Upper lobe of left lung (tissue), 6 donors: ENCODE measurements at regions not wholly inside any gene's neighbourhood (a gene's known extent, or its start where the extent isn't known, plus 50 kb on each side); places are given as distances from the start of the nearest gene placed in this dataset.

Source experiments
- ATAC-seq, 2 donors: fragments of 200-7000 bp; cut with Tn5 transposase; one replicate each; pipeline ENCODE4 v1.9.1; 2022; ENCODE audit warnings: mild to moderate bottlenecking in 2 of 2, moderate library complexity in 2 of 2; ENCODE audit not compliant: low FRiP score in 2 of 2
- DNase-seq, 2 donors: peaks; one replicate each; pipeline ENCODE4 v3.0.0-alpha.2; 2019 to 2020
- H3K27ac ChIP-seq, 4 donors: fragments of 200-600 bp; sonication (generic); one replicate each; pipeline ENCODE4 v1.5.1; 2016 to 2019
- H3K27me3 ChIP-seq, 4 donors: fragments of 200-600 bp; sonication (generic); one replicate each; pipeline ENCODE4 v1.5.1; 2017 to 2019
- H3K36me3 ChIP-seq, 4 donors: fragments of 200-600 bp; sonication (generic); one replicate each; pipeline ENCODE4 v1.5.1; 2016 to 2019
- H3K4me1 ChIP-seq, 4 donors: fragments of 200-600 bp; sonication (generic); one replicate each; pipeline ENCODE4 v1.5.1; 2018 to 2019
- H3K4me3 ChIP-seq, 4 donors: fragments of 200-600 bp; sonication (generic); one replicate each; pipeline ENCODE4 v1.5.1; 2017 to 2019; ENCODE audit warnings: mild to moderate bottlenecking in 2 of 4, moderate library complexity in 1 of 4
- H3K9me3 ChIP-seq, 4 donors: fragments of 200-600 bp; sonication (generic); one replicate each; pipeline ENCODE4 v1.5.1; 2018 to 2019
- CTCF ChIP-seq, 6 experiments: fragments of 450-650 bp in 4 of 6; fragments of 200-600 bp in 2 of 6; sonication (generic) in 2 of 6; IDR thresholded peaks; one replicate each; pipeline ENCODE4 v1.5.1; 2016 to 2019; ENCODE audit warnings: antibody characterized with exemption in 6 of 6
- EP300 ChIP-seq, 4 donors: sonication (generic); formaldehyde crosslinking; IDR thresholded peaks; one replicate each; pipeline ENCODE4 v1.5.1; 2017; ENCODE audit warnings: antibody characterized with exemption in 4 of 4, control low read depth in 2 of 4
- POLR2A ChIP-seq, 4 donors: fragments of 450-650 bp; IDR thresholded peaks; one replicate each; pipeline ENCODE4 v1.5.1; 2016 to 2017; ENCODE audit warnings: antibody characterized with exemption in 4 of 4, mild to moderate bottlenecking in 2 of 4
- POLR2AphosphoS5 ChIP-seq, 2 donors: sonication (generic); formaldehyde crosslinking; IDR thresholded peaks; one replicate each; pipeline ENCODE4 v1.5.1; 2017; ENCODE audit warnings: antibody characterized with exemption in 2 of 2
- WGBS, 2 donors: methylation state at CpG; one replicate each; pipeline ENCODE4 v1.1.5; 2017 to 2018; 5-methylcytosine and 5-hydroxymethylcytosine counted together
- donor health status: DM: no; HTN: no; CAD: no; lungs with moderate emphysema.
- donor health status: DM: no; HTN: yes; CAD: no; lungs with severe emphysema.

- Histone ChIP-seq H3K27me3 (no peaks in the 10 kb centered on the region), H3K4me1 (peaks cover 0 to 5% (median 0%) of the 10 kb centered on the region in 4 donors), H3K27ac (peak overlapping the region in 1 of 4 donors; percentile 42), H3K36me3 (no peaks in the 10 kb centered on the region), H3K9me3 (no peaks in the 10 kb centered on the region), H3K4me3 (no peak overlapping the region)
- DNase-seq (no peak), ATAC-seq (no peak)
- WGBS, 2 donors = 86 to 87% methylated on average over 5 of the region's 5 CpGs
- no peak for TF ChIP-seq CTCF (IDR thresholded peaks at IDR 0.05)
- TF ChIP-seq POLR2AphosphoS5 (IDR thresholded peaks at IDR 0.05) = no peak
- TF ChIP-seq POLR2A (IDR thresholded peaks at IDR 0.05) = no peak
- TF ChIP-seq EP300 (IDR thresholded peaks at IDR 0.05) = no peak
Observed at GRCh38 chr16:65660390-65660789, 538.5 kb upstream of the CDH11 start.

GRCh38 chr16:65659758-65660157, 537.9 kb upstream of the CDH11 start:
- WGBS, 2 donors = 90 to 93% methylated on average over 7 of the region's 7 CpGs

GRCh38 chr16:65658787-65659220, 536.9 kb upstream of the CDH11 start:
- ATAC-seq (peak in 1 of 2 donors; percentile 22), DNase-seq (no peak)
- Histone ChIP-seq H3K4me3 (no peak overlapping the region), H3K4me1 (peaks cover 0 to 5% (median 0%) of the 10 kb centered on the region in 4 donors), H3K27ac (no peak overlapping the region), H3K9me3 (no peaks in the 10 kb centered on the region), H3K36me3 (no peaks in the 10 kb centered on the region), H3K27me3 (no peaks in the 10 kb centered on the region)
- TF ChIP-seq POLR2AphosphoS5 (IDR thresholded peaks at IDR 0.05) = peak in 1 of 2 donors; percentile 57
- no peak for TF ChIP-seq EP300 (IDR thresholded peaks at IDR 0.05)
- no peak for TF ChIP-seq CTCF (IDR thresholded peaks at IDR 0.05)
- TF ChIP-seq POLR2A (IDR thresholded peaks at IDR 0.05) = no peak
- WGBS, 2 donors = 70 to 80% methylated on average over 2 of the region's 2 CpGs

More at GRCh38 chr16:65659758-65660157, 537.9 kb upstream of the CDH11 start:
- DNase-seq (no peak), ATAC-seq (no peak)
- Histone ChIP-seq H3K27ac (peak overlapping the region in 1 of 4 donors; percentile 42), H3K9me3 (no peaks in the 10 kb centered on the region), H3K36me3 (no peaks in the 10 kb centered on the region), H3K4me3 (no peak overlapping the region), H3K27me3 (no peaks in the 10 kb centered on the region), H3K4me1 (peaks cover 0 to 5% (median 0%) of the 10 kb centered on the region in 4 donors)
- TF ChIP-seq EP300 (IDR thresholded peaks at IDR 0.05) = no peak

GRCh38 chr16:65658349-65658748, 536.5 kb upstream of the CDH11 start:
- DNase-seq (no peak), ATAC-seq (peak; percentile 50 to 85)
- H3K4me3 ChIP-seq = no peak overlapping the region
- peak overlapping the region in 1 of 4 donors; percentile 34 for H3K27ac ChIP-seq
- peaks cover 0 to 5% (median 0%) of the 10 kb centered on the region in 4 donors for H3K4me1 ChIP-seq
- TF ChIP-seq POLR2AphosphoS5 (IDR thresholded peaks at IDR 0.05) (no peak), CTCF (IDR thresholded peaks at IDR 0.05) (no peak), EP300 (IDR thresholded peaks at IDR 0.05) (no peak), POLR2A (IDR thresholded peaks at IDR 0.05) (no peak)
- no peaks in the 10 kb centered on the region for H3K9me3 ChIP-seq
- H3K27me3 ChIP-seq = no peaks in the 10 kb centered on the region
- H3K36me3 ChIP-seq = no peaks in the 10 kb centered on the region
- WGBS, 2 donors = 33 to 35% methylated on average over 3 to 4 of the region's 4 CpGs

GRCh38 chr16:65657556-65657955, 535.7 kb upstream of the CDH11 start:
- no peak for ATAC-seq
- no peak for TF ChIP-seq POLR2AphosphoS5 (IDR thresholded peaks at IDR 0.05)
- Histone ChIP-seq H3K27ac (peak overlapping the region in 1 of 4 donors; percentile 34), H3K9me3 (no peaks in the 10 kb centered on the region), H3K4me1 (peaks cover 0 to 5% (median 0%) of the 10 kb centered on the region in 4 donors), H3K4me3 (no peak overlapping the region), H3K27me3 (no peaks in the 10 kb centered on the region), H3K36me3 (no peaks in the 10 kb centered on the region)
- no peak for DNase-seq
- 91 to 100% methylated on average over 1 of the region's 1 CpG for WGBS, 2 donors

- WGBS, 2 donors = 39 to 49% methylated on average over 6 of the region's 6 CpGs
- DNase-seq (no peak), ATAC-seq (no peak)
- Histone ChIP-seq H3K27ac (peak overlapping the region in 1 of 4 donors; percentile 34), H3K9me3 (no peaks in the 10 kb centered on the region), H3K4me1 (peaks cover 0 to 5% (median 0%) of the 10 kb centered on the region in 4 donors), H3K27me3 (no peaks in the 10 kb centered on the region), H3K4me3 (no peak overlapping the region), H3K36me3 (no peaks in the 10 kb centered on the region)
- no peak for TF ChIP-seq POLR2A (IDR thresholded peaks at IDR 0.05)
- no peak for TF ChIP-seq CTCF (IDR thresholded peaks at IDR 0.05)
- TF ChIP-seq POLR2AphosphoS5 (IDR thresholded peaks at IDR 0.05) = no peak
- TF ChIP-seq EP300 (IDR thresholded peaks at IDR 0.05) = no peak
Observed at GRCh38 chr16:65657071-65657494, 535.2 kb upstream of the CDH11 start.
